ENCODE measurements at regions not wholly inside any gene's neighbourhood (a gene's known extent, or its start where the extent isn't known, plus 50 kb on each side); places are given as distances from the start of the nearest gene placed in this dataset.
"Not testable (repeated sequence)": the region's sequence is repeated elsewhere in the genome, so short reads cannot be mapped to it uniquely, and the experiment has no call there.

- H3K4me1 Mint-ChIP-seq: no peaks in the 10 kb centered on the region
- H3K4me3 Mint-ChIP-seq: no peak overlapping the region
- no peaks in the 10 kb centered on the region for H3K27me3 Mint-ChIP-seq
- DNase-seq (no peak), ATAC-seq (peak; percentile 35)
- no peaks in the 10 kb centered on the region for H3K9me3 Mint-ChIP-seq
- H3K27ac Mint-ChIP-seq: no peak overlapping the region
Measured at GRCh38 chr11:96554236-96554820, 164.5 kb downstream of the JRKL start.

DNA sequence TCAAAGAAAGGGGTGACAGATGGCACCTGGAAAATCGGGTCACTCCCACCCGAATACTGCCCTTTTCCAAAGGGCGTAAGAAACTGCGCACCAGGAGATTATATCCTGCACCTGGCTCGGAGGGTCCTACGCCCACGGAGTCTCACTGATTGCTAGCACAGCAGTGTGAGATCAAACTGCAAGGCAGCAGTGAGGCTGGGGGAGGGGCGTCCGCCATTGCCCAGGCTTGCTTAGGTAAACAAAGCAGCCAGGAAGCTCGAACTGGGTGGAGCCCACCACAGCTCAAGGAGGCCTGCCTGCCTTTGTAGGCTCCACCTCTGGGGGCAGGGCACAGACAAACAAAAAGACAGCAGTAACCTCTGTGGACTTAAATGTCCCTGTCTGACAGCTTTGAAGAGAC is 166.0 kb downstream of the JRKL start:
- H3K9me3 Mint-ChIP-seq: not testable (repeated sequence)

GRCh38 chr11:96560727-96561126 is 170.9 kb downstream of the JRKL start:
- H3K4me1 Mint-ChIP-seq, DNase-seq, H3K27ac Mint-ChIP-seq, ATAC-seq, H3K9me3 Mint-ChIP-seq, H3K4me3 Mint-ChIP-seq, H3K27me3 Mint-ChIP-seq: not testable (repeated sequence)

More for the DNA sequence above, 166.0 kb downstream of the JRKL start:
- H3K27ac Mint-ChIP-seq, H3K27me3 Mint-ChIP-seq, ATAC-seq, H3K4me1 Mint-ChIP-seq, H3K4me3 Mint-ChIP-seq: not testable (repeated sequence)
- peak in 1 of 2 donors; percentile 11 for DNase-seq

- no peak overlapping the region for H3K27ac Mint-ChIP-seq
- no peaks in the 10 kb centered on the region for H3K4me1 Mint-ChIP-seq
- no peak overlapping the region for H3K4me3 Mint-ChIP-seq
- H3K9me3 Mint-ChIP-seq: no peaks in the 10 kb centered on the region
- ATAC-seq (peak; percentile 70), DNase-seq (no peak)
- H3K27me3 Mint-ChIP-seq: no peaks in the 10 kb centered on the region
Measured at GRCh38 chr11:96567176-96567575, 177.4 kb downstream of the JRKL start.

- Mint-ChIP-seq H3K9me3 (no peaks in the 10 kb centered on the region), H3K27ac (no peak overlapping the region), H3K27me3 (no peaks in the 10 kb centered on the region), H3K4me1 (no peaks in the 10 kb centered on the region), H3K4me3 (no peak overlapping the region)
- ATAC-seq (peak; percentile 60), DNase-seq (no peak)
Measured at GRCh38 chr11:96567667-96568066, 177.9 kb downstream of the JRKL start.

GRCh38 chr11:96576383-96576782 is 186.6 kb downstream of the JRKL start:
- DNase-seq (no peak), ATAC-seq (no peak)
- Mint-ChIP-seq H3K27me3 (no peaks in the 10 kb centered on the region), H3K9me3 (no peaks in the 10 kb centered on the region), H3K4me3 (no peak overlapping the region), H3K27ac (no peak overlapping the region), H3K4me1 (no peaks in the 10 kb centered on the region)

- Mint-ChIP-seq H3K27ac (no peak overlapping the region), H3K4me3 (no peak overlapping the region), H3K9me3 (no peaks in the 10 kb centered on the region), H3K27me3 (no peaks in the 10 kb centered on the region), H3K4me1 (no peaks in the 10 kb centered on the region)
- no peak for DNase-seq
- no peak for ATAC-seq
Measured at GRCh38 chr11:96578379-96578778, 188.6 kb downstream of the JRKL start.

DNA sequence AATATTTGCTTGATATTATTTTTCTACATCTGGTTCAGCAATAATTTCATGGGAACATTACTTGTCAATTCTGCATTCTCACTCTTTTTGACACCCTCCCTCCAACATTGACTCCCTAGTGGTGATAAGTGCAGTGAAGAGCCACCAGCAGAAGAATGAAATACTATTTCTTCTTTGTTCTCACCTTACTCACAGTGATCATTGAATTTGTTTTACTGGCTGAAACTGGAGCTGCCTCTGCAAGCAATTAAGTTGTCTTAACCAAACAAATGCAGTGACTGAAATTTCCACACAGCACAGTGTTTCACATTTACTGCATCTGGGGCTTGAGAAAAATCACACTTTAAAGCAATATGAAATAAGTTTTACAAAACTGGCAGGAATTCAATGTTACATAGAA is 189.8 kb downstream of the JRKL start:
- H3K4me3 Mint-ChIP-seq: no peak overlapping the region
- no peaks in the 10 kb centered on the region for H3K27me3 Mint-ChIP-seq
- H3K4me1 Mint-ChIP-seq: no peaks in the 10 kb centered on the region
- no peaks in the 10 kb centered on the region for H3K9me3 Mint-ChIP-seq
- ATAC-seq: no peak
- DNase-seq: no peak
- no peak overlapping the region for H3K27ac Mint-ChIP-seq

DNA sequence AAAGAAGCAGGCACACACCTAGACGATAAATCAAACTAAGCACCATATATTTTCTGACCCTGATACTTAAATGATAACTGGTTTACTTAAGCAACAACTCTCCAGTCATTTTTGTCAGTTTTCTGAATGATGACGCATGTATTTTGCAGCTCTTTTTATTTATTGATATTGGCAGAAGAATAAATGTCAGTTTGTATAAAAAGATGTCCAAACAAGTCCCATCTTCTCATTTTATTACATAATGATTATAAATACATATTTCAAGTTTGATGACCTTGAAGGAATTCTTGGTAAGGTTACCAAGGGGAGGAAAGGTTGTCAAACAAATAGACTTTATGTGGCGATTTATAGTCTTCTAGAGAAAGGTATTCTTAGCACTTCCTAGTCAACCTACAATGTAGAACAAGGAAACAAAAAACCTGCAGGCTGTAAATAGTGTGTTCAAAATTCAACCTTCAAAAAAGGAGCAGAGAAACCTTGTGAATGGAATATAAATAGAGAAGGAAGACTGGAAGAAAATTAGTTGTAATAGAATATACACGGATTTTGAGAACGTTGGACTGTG is 190.7 kb downstream of the JRKL start:
- Mint-ChIP-seq H3K27ac (no peak overlapping the region), H3K4me1 (no peaks in the 10 kb centered on the region), H3K4me3 (no peak overlapping the region), H3K27me3 (no peaks in the 10 kb centered on the region), H3K9me3 (no peaks in the 10 kb centered on the region)
- ATAC-seq (no peak), DNase-seq (no peak)

DNA sequence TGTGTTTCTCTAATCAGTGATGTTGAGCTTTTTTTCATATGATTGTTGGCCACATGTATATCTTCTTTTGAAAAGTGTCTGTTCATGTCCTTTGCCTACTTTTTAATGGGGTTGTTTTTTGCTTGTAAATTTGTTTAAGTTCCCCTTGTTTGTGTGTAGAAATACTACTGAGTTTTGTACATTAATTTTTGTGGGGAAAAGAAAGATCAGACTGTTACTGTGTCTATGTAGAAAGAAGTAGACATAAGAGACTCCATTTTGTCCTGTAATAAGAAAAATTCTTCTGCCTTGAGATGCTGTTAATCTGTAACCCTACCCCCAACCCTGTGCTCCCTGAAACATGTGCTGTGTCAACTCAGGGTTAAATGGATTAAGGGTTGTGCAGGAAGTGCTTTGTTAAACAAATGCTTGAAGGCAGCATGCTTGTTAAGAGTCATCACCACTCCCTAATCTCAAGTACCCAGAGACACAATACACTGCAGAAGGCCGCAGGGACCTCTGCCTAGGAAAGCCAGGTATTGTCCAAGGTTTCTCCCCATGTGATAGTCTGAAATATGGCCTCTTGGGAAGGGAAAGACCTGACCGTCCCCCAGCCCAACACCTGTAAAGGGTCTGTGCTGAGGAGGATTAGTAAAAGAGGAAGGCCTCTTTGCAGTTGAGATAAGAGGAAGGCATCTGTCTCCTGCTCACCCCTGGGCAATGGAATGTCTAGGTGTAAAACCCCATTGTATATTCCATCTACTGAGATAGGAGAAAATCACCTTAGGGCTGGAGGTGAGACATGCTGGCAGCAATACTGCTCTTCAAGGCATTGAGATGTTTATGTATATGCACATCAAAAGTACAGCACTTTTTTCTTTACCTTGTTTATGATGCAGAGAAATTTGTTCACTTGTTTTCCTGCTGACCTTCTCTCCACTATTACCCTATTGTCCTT is 196.4 kb downstream of the JRKL start:
- H3K4me3 Mint-ChIP-seq, H3K27ac Mint-ChIP-seq, H3K27me3 Mint-ChIP-seq, H3K9me3 Mint-ChIP-seq, DNase-seq, H3K4me1 Mint-ChIP-seq, ATAC-seq: not testable (repeated sequence)

DNA sequence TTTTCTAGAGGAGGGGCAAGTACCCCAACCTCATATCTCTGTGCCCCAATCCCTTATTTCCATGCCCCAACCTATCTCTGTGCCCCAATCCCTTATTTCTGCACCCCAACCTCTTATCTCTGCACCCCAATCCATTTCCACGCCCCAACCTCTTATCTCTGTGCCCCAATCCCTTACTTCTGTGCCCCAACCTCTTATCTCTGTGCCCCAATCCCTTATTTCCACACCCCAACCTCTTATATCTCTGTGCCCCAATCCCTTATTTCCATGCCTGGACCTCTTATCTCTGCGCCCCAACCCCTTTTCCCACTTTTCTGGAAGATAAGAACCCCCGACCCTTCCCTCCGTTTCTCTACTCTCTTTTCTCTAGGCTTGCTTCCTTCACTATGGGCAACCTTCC is 199.0 kb downstream of the JRKL start:
- not testable (repeated sequence) for H3K4me3 Mint-ChIP-seq, H3K4me1 Mint-ChIP-seq, H3K27ac Mint-ChIP-seq, H3K27me3 Mint-ChIP-seq, DNase-seq, H3K9me3 Mint-ChIP-seq, ATAC-seq

GRCh38 chr11:96595011-96595410 is 205.2 kb downstream of the JRKL start:
- no peak for ATAC-seq
- H3K4me3 Mint-ChIP-seq: no peak overlapping the region

GRCh38 chr11:96607864-96608558 is 218.2 kb downstream of the JRKL start:
- H3K27me3 Mint-ChIP-seq: no peaks in the 10 kb centered on the region
- H3K27ac Mint-ChIP-seq: no peak overlapping the region

More at GRCh38 chr11:96595011-96595410, 205.2 kb downstream of the JRKL start:
- H3K4me1 Mint-ChIP-seq: no peaks in the 10 kb centered on the region
- DNase-seq: no peak
- H3K27ac Mint-ChIP-seq: no peak overlapping the region
- peaks cover 0 to 5% of the 10 kb centered on the region in 2 donors for H3K9me3 Mint-ChIP-seq
- no peaks in the 10 kb centered on the region for H3K27me3 Mint-ChIP-seq

GRCh38 chr11:96614101-96614500 is 224.3 kb downstream of the JRKL start:
- Mint-ChIP-seq H3K9me3 (peaks cover 3 to 7% of the 10 kb centered on the region in 2 donors), H3K27ac (no peak overlapping the region), H3K4me3 (no peak overlapping the region), H3K4me1 (no peaks in the 10 kb centered on the region), H3K27me3 (no peaks in the 10 kb centered on the region)
- DNase-seq (no peak), ATAC-seq (no peak)

More at GRCh38 chr11:96607864-96608558, 218.2 kb downstream of the JRKL start:
- ATAC-seq: no peak
- Mint-ChIP-seq H3K9me3 (peaks cover 0 to 7% of the 10 kb centered on the region in 2 donors), H3K4me1 (no peaks in the 10 kb centered on the region), H3K4me3 (no peak overlapping the region)
- DNase-seq: no peak

DNA sequence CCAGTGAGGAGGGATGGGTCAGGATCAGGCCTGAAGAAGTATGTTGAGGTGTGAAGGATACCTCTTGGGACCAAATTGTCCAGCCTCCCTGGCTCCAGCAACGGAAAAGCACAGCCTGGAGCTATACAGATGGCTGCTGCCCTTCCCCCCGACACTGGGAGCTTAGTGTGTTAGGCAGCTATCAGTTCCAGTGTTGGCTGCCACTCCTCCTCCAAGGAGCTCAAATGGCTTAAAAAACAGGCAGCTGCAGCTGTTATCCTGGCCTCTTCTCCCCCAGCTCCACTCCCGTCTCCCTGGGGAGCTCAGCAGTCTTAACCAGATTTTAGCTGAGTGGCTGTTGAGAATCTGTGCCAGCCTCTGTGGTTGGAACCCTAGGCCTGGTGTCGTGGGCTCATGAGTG is 225.0 kb downstream of the JRKL start:
- H3K4me1 Mint-ChIP-seq: no peaks in the 10 kb centered on the region
- no peaks in the 10 kb centered on the region for H3K27me3 Mint-ChIP-seq
- ATAC-seq: no peak
- DNase-seq: no peak
- H3K27ac Mint-ChIP-seq: no peak overlapping the region
- H3K4me3 Mint-ChIP-seq: no peak overlapping the region
- H3K9me3 Mint-ChIP-seq: peaks cover 3 to 7% of the 10 kb centered on the region in 2 donors

All from stimulated activated naive CD8-positive, alpha-beta T cell treated with anti-CD3 and anti-CD28 coated beads, Interleukin-15, amount 100 ng/mL, for 72 hours (primary cell).